A172 (cell line): ENCODE measurements at regions not wholly inside any gene's neighbourhood (a gene's known extent, or its start where the extent isn't known, plus 50 kb on each side); places are given as distances from the start of the nearest gene placed in this dataset.

Experiments used
- DNase-seq: peaks from one replicate; pipeline ENCODE4 v3.0.0-alpha.2; 2015; ENCODE audit warnings: low spot score

DNA sequence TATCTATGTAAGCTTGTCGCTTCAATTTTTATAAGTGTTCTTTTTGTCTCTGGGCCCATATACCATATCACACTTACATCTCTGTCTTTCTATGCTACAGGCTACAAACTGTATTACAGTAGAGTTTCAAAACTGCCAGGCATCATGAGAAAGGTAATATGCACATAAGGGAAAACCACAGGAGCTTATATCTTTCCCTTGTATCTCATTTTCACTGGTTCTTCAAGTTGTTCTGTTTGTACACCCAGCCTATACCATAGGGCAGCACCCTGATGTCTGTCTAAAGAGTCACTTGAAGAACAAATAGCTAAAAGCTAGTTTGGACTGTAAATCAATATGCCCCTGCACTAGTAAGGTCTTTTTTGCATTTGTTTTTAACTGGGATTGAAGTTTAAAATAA lies 366.7 kb downstream of the FIGN start:
- DNase-seq, result no peak

GRCh38 chr2:163368655-163369054 lies 367.2 kb downstream of the FIGN start:
- DNase-seq, result no peak

- DNase-seq, result no peak
Observed at GRCh38 chr2:163367825-163368582, 367.8 kb downstream of the FIGN start.

- DNase-seq, result no peak
Observed at GRCh38 chr2:163364736-163365135, 371.1 kb downstream of the FIGN start.

DNA sequence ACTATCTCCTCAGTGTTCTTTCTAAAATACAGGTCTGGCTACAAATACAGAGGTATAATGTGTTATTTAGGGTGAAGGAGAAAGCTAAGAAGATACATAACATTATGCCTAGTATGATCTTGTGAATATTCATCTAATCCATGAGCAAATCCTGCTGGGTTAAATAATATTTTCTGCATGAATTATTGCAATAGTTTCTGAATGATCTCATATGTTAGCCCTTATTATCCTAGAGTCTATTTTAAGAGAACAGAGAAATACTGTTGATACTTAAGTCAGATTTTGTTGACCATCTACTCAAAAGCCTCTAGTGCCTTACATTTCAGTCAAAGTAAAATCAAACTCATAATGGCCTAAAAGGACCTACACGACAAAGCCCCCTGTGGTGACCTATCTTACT lies 382.3 kb downstream of the FIGN start:
- DNase-seq, result no peak

- no peak for DNase-seq
Observed at GRCh38 chr2:163351966-163352365, 383.8 kb downstream of the FIGN start.

- DNase-seq, result no peak
Observed at GRCh38 chr2:163351143-163351542, 384.7 kb downstream of the FIGN start.

DNA sequence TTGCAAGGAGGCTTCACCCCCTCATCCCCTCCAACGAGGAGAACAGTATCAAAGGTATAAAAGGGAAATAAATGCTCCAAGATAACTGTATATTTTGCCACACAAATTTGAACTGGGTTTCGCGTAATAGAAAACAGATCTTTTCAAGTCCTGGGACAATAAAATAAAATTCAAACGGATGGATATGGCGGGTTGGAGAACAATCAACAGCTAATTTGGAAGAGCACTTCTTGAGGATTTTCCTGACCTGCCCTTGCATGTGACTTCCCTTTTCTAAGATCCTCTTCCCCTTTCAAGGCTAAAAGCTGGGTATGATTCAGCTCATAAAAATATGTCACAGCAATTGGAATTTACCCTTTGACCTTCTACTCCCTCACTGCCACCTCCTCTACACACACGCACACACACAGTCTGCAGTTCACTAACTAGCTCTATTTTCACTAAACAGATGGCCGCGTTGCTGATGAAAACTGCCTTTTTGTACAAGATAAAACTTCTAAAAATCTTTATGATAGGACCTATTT lies 386.9 kb downstream of the FIGN start:
- DNase-seq, result peak; percentile 96

- DNase-seq, result peak; percentile 95
Observed at GRCh38 chr2:163347982-163348856, 387.6 kb downstream of the FIGN start.

DNA sequence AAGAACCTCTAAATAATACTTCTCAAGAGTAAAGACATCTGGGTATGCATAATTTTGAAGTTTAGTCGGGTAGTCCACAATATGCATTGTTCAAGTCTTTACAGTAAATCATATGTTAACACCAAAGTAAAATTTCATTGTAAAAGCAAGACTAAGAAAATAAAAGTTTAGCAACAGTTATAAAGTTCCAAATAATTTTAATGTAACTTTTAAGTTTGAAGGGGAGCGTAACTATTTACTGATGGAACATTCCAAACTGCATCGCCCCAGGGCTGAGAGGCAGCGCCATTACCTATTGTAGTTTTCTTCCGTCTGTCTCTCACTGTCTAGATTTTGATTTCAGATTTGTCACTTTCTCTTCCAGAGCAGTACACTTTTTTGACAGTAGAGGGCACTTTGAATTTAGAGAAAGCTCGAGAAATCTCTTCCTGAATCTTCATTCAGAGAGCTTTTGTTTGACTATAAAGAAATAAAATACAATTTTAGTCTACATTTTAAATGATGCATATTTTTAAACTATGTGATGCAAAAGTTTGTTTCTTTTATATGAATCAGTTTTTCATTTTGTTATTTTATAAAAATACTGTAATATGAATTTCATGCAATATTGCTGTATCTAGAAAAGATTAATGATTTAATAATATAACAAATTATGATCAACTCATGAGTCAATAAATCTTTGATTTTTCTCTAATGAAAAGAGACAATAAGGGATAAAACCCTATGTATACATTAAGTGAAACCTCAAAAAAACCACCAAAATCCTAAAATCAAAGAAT lies 389.8 kb downstream of the FIGN start:
- peak; percentile 65 for DNase-seq

GRCh38 chr2:163343316-163343715 lies 392.5 kb downstream of the FIGN start:
- DNase-seq, result no peak

- DNase-seq, result peak; percentile 88
Observed at GRCh38 chr2:163341426-163341825, 394.4 kb downstream of the FIGN start.

GRCh38 chr2:163338270-163338669 lies 397.5 kb downstream of the FIGN start:
- DNase-seq, result no peak

DNA sequence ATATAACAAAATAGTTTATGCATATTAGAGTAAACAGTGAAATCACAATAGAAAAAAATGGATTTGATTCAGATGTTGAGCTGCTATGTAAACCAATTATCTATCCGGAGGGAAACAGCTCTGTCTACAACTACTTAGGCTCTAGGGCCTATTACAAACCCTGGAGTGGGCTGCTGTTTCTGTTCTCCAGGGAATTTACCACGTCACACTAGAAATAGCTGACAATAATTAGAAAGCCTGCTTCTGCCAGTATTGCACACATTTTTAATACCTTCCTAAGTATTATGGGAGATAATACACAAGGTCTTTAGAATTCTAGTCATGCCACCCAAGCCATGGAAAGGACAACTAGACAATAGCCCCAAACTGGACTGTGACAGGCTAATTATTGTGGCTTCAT lies 411.1 kb downstream of the FIGN start:
- no peak for DNase-seq

DNA sequence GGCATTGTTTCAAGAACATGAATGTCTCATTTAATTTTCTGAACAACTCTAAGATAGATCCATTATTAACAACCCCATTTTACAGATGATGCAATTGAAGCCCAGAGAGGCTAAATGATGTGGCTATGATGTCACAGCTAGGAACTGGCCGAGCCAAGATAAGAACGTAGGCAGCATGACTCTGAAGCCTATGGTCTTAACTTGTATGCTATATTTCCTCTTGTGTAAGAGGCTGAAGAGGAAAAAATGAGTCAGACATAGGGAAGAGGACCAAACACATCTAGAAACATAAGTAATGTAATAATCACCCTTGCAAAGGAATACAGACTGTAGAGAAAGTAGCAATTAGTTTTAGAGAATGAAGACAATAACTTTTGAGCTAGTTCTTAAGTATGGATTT lies 416.8 kb downstream of the FIGN start:
- DNase-seq, result peak; percentile 14

GRCh38 chr2:163314712-163315111 lies 421.1 kb downstream of the FIGN start:
- DNase-seq, result no peak

- DNase-seq, result no peak
Observed at GRCh38 chr2:163312713-163313112, 423.1 kb downstream of the FIGN start.

GRCh38 chr2:163306647-163307046 lies 429.2 kb downstream of the FIGN start:
- DNase-seq, result no peak

- DNase-seq, result no peak
Observed at GRCh38 chr2:163302141-163302540, 433.7 kb downstream of the FIGN start.

DNA sequence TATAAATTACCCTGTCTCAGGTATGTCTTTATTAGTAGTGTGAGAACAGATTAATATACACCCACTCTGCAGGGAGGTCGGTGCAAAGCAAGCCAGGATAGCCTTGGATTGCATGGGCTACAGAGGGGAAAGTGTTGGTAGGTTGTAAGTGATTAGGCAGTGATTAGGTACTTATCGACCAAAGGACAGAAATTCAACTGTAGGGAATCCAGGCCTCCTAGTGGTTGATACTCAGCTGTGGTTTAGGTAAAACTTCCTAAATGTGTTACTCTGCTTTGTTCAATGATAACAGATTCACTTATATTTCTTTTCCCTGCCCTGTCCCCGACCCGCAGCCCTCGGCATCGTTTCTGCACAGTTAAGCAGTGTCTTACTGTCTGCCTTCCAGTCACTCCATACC lies 444.0 kb downstream of the FIGN start:
- no peak for DNase-seq

GRCh38 chr2:163281717-163282116 lies 443.1 kb upstream of the KCNH7 start:
- DNase-seq, result no peak

DNA sequence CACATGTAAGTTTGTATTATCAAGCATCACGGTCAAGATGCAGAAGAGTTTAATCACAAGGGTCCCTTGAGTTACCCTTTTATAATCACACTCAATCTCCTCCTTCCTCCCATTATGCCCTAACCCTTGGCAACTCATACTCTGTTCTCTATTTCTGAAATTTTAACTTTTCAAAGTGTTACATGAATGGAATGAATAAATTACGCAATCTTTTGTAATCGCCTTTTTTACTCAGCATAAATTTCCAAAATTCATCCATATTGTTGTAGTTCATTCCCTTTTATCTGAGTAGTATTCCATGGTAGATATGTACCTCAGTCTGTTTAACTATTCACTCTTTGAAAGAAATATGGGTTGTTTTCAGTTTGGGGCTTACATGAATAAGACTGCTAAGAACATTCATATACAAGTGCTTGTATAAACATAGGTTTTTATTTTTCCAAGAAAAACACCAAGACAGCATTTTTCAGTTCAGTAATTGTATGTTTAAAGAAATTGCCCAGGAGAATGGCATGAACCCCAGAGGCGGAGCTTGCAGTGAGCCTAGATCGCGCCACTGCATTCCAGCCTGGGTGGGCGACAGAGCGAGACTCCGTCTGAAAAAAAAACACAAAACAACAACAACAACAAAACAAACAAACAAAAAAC lies 430.9 kb upstream of the KCNH7 start:
- no peak for DNase-seq
